KMS-11 (cell line): ENCODE measurements at regions not wholly inside any gene's neighbourhood (a gene's known extent, or its start where the extent isn't known, plus 50 kb on each side); places are given as distances from the start of the nearest gene placed in this dataset.

Experiments used
- H2AFZ ChIP-seq: fragments of 200-600 bp; sonication (generic); 2 replicates; pipeline ENCODE4 v1.6.1; 2016; ENCODE audit warnings: antibody characterized with exemption, mixed run types, low read depth
- H3K27ac ChIP-seq: fragments of 200-600 bp; sonication (generic); 2 replicates; pipeline ENCODE4 v1.6.1; 2016; ENCODE audit warnings: mild to moderate bottlenecking, mixed run types
- H3K27me3 ChIP-seq: fragments of 200-600 bp; sonication (generic); 2 replicates; pipeline ENCODE4 v1.6.1; 2017; ENCODE audit warnings: mild to moderate bottlenecking, low read depth, mixed run types, moderate library complexity; ENCODE audit not compliant: insufficient read depth
- H3K36me3 ChIP-seq: fragments of 200-600 bp; sonication (generic); 2 replicates; pipeline ENCODE4 v1.6.1; 2017; ENCODE audit warnings: mild to moderate bottlenecking, mixed run types; ENCODE audit not compliant: insufficient read depth
- H3K4me1 ChIP-seq: fragments of 200-600 bp; sonication (generic); 2 replicates; pipeline ENCODE4 v1.6.1; 2016; ENCODE audit warnings: mild to moderate bottlenecking, low read depth, mixed run types; ENCODE audit not compliant: poor library complexity, severe bottlenecking
- H3K4me2 ChIP-seq: fragments of 200-600 bp; sonication (generic); 2 replicates; pipeline ENCODE4 v1.7.0; 2016; ENCODE audit warnings: mild to moderate bottlenecking, mixed run types
- H3K4me3 ChIP-seq: fragments of 200-600 bp; sonication (generic); IDR thresholded peaks from 2 replicates; pipeline ENCODE4 v1.6.1; 2017; ENCODE audit warnings: low read depth, low read length, mixed read lengths; ENCODE audit not compliant: insufficient read depth
- H3K79me2 ChIP-seq: fragments of 200-600 bp; sonication (generic); 2 replicates; pipeline ENCODE4 v1.6.1; 2016; ENCODE audit warnings: low read depth, mixed run types; ENCODE audit not compliant: insufficient read depth
- H3K9ac ChIP-seq: fragments of 200-600 bp; sonication (generic); 2 replicates; pipeline ENCODE4 v1.6.1; 2016; ENCODE audit warnings: mild to moderate bottlenecking, mixed run types
- H4K20me1 ChIP-seq: fragments of 200-600 bp; sonication (generic); 2 replicates; pipeline ENCODE4 v1.6.1; 2016; ENCODE audit warnings: mild to moderate bottlenecking, mixed run types; ENCODE audit not compliant: insufficient read depth
- CTCF ChIP-seq: fragments of 200-600 bp; sonication (generic); conservative IDR thresholded peaks from 2 replicates; pipeline ENCODE4 v1.6.1; 2017; ENCODE audit warnings: low read depth, mild to moderate bottlenecking, antibody characterized with exemption, low read length, moderate library complexity, mixed read lengths

GRCh38 chr2:52144590-52144989, 1112.7 kb upstream of the NRXN1 start:
- H3K79me2 ChIP-seq, result no peaks in the 10 kb centered on the region
- TF ChIP-seq CTCF, result no peak; the same call in 1 of the 2 replicates
- H2AFZ ChIP-seq, result no peak overlapping the region
- H3K4me2 ChIP-seq, result no peak overlapping the region
- no peaks in the 10 kb centered on the region for H3K27me3 ChIP-seq
- no peak overlapping the region for H3K27ac ChIP-seq
- no peak overlapping the region for H3K4me3 ChIP-seq
- H3K9ac ChIP-seq, result no peak overlapping the region
- no peaks in the 10 kb centered on the region for H3K4me1 ChIP-seq
- no peaks in the 10 kb centered on the region for H4K20me1 ChIP-seq
- H3K36me3 ChIP-seq, result no peaks in the 10 kb centered on the region

GRCh38 chr2:52141076-52141475, 1109.1 kb upstream of the NRXN1 start:
- TF ChIP-seq CTCF, result no peak
- Histone ChIP-seq H3K9ac (no peak overlapping the region), H3K79me2 (no peaks in the 10 kb centered on the region), H3K36me3 (no peaks in the 10 kb centered on the region), H3K27ac (no peak overlapping the region), H3K4me3 (no peak overlapping the region), H4K20me1 (no peaks in the 10 kb centered on the region), H3K4me2 (no peak overlapping the region), H2AFZ (no peak overlapping the region), H3K27me3 (no peaks in the 10 kb centered on the region), H3K4me1 (no peaks in the 10 kb centered on the region)

- Histone ChIP-seq H3K27me3 (no peaks in the 10 kb centered on the region), H3K36me3 (no peaks in the 10 kb centered on the region), H3K9ac (no peak overlapping the region), H3K79me2 (no peaks in the 10 kb centered on the region), H2AFZ (no peak overlapping the region), H3K4me1 (no peaks in the 10 kb centered on the region), H4K20me1 (no peaks in the 10 kb centered on the region), H3K27ac (no peak overlapping the region), H3K4me2 (no peak overlapping the region), H3K4me3 (no peak overlapping the region)
- TF ChIP-seq CTCF, result no peak
These were observed 1107.3 kb upstream of the NRXN1 start for GRCh38 chr2:52139241-52139640.

- no peaks in the 10 kb centered on the region for H3K36me3 ChIP-seq
- no peak for TF ChIP-seq CTCF
- H3K9ac ChIP-seq, result no peak overlapping the region
- no peaks in the 10 kb centered on the region for H3K4me1 ChIP-seq
- H3K27ac ChIP-seq, result no peak overlapping the region
- no peaks in the 10 kb centered on the region for H3K27me3 ChIP-seq
- H3K4me3 ChIP-seq, result no peak overlapping the region
- H3K79me2 ChIP-seq, result no peaks in the 10 kb centered on the region
- H4K20me1 ChIP-seq, result no peaks in the 10 kb centered on the region
- H3K4me2 ChIP-seq, result no peak overlapping the region
- no peak overlapping the region for H2AFZ ChIP-seq
These were observed 1103.3 kb upstream of the NRXN1 start for GRCh38 chr2:52135235-52135634.
